ENCODE measurements at regions not wholly inside any gene's neighbourhood (a gene's known extent, or its start where the extent isn't known, plus 50 kb on each side); places are given as distances from the start of the nearest gene placed in this dataset.

GRCh38 chr5:66469684-66470083 is 126.5 kb upstream of the MAST4 start:
- TF ChIP-seq, protein P1, sequence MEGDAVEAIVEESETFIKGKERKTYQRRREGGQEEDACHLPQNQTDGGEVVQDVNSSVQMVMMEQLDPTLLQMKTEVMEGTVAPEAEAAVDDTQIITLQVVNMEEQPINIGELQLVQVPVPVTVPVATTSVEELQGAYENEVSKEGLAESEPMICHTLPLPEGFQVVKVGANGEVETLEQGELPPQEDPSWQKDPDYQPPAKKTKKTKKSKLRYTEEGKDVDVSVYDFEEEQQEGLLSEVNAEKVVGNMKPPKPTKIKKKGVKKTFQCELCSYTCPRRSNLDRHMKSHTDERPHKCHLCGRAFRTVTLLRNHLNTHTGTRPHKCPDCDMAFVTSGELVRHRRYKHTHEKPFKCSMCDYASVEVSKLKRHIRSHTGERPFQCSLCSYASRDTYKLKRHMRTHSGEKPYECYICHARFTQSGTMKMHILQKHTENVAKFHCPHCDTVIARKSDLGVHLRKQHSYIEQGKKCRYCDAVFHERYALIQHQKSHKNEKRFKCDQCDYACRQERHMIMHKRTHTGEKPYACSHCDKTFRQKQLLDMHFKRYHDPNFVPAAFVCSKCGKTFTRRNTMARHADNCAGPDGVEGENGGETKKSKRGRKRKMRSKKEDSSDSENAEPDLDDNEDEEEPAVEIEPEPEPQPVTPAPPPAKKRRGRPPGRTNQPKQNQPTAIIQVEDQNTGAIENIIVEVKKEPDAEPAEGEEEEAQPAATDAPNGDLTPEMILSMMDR (IDR thresholded peaks at IDR 0.05), result no peak
- Histone ChIP-seq H3K27ac (no peak overlapping the region), H3K27me3 (replicated peaks; ENCODE audit: insufficient read depth) (no peaks in the 10 kb centered on the region), H3K36me3 (no peaks in the 10 kb centered on the region), H3K9me3 (no peaks in the 10 kb centered on the region), H3K4me1 (ENCODE audit: control insufficient read depth in 1 of 2, low read depth in 2 of 2) (no peaks in the 10 kb centered on the region), H3K4me3 (no peak overlapping the region)
- ATAC-seq (ENCODE audit: insufficient number of reproducible peaks, low FRiP score, low read depth) (no peak), DNase-seq (ENCODE audit: low spot score) (no peak)

DNA sequence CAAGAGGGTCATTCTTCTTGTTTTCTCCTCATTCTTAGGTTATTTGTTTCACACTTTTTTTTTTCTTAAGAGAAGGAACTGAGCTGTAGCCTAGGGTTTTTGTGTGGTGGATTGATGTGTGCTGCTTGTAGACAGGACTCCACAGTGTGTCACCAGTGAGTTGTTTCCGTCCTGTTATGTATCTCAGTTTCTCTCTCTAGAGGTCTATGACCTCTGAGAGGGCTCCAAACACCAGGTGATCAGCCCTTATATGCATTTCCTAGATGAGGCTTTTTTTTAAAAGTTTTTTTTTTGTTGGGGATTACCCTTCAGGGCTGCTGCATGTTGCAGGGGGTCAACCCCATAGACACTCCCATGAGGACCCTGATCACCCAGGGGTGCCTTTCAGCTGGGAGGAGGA is 124.2 kb upstream of the MAST4 start:
- Histone ChIP-seq H3K9me3 (no peaks in the 10 kb centered on the region), H3K4me3 (no peak overlapping the region), H3K36me3 (no peaks in the 10 kb centered on the region), H3K4me1 (ENCODE audit: control insufficient read depth in 1 of 2, low read depth in 2 of 2) (no peaks in the 10 kb centered on the region), H3K27ac (no peak overlapping the region), H3K27me3 (replicated peaks; ENCODE audit: insufficient read depth) (no peaks in the 10 kb centered on the region)
- TF ChIP-seq, protein P1 (IDR thresholded peaks at IDR 0.05), result no peak
- no peak for ATAC-seq (ENCODE audit: insufficient number of reproducible peaks, low FRiP score, low read depth)
- no peak for DNase-seq (ENCODE audit: low spot score)

DNA sequence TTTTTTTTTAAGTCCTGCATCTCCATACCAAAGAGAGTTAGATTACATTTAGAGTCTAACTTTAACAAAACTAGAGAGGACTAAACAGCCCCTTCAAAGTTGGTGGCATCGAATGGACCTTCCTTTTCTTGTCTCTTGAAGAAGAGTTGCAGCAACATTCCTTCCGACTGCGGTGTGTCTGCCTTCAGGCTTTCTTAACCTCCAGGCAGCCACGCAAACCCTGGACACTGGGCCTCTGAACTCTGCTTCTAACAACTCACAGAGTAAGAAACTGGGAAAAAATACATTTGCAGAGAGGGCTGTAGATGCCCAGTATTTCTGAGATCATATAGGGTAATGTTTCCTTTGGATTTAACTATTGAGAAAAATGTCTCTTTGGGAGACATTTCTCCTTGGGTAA is 120.5 kb upstream of the MAST4 start:
- TF ChIP-seq, protein P1 (IDR thresholded peaks at IDR 0.05), result no peak
- no peak overlapping the region for H3K27ac ChIP-seq
- DNase-seq (ENCODE audit: low spot score) (no peak), ATAC-seq (ENCODE audit: insufficient number of reproducible peaks, low FRiP score, low read depth) (no peak)
- no peaks in the 10 kb centered on the region for H3K4me1 ChIP-seq (ENCODE audit: control insufficient read depth in 1 of 2, low read depth in 2 of 2)
- H3K4me3 ChIP-seq, result no peak overlapping the region
- H3K9me3 ChIP-seq, result no peaks in the 10 kb centered on the region
- no peaks in the 10 kb centered on the region for H3K27me3 ChIP-seq (replicated peaks; ENCODE audit: insufficient read depth)
- no peaks in the 10 kb centered on the region for H3K36me3 ChIP-seq

DNA sequence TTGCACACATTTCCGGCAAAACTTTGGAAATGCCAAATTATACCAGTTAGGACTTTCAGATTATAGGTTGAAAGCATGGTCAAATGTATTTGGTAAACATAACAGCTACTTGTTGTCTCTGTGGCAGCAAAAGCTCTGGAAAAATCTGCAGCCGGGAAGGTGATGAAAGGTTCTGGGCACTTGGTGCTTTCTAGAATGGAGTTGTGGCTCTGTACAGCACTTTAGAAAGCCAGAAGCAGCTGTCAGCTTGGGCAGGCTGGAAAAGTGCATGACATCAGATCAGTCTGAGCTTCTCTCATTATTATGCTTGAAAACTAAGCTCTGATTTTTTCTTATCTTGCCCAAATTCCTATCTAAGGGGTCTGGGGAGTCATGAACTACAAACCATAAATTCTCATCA is 118.6 kb upstream of the MAST4 start:
- no peak for ATAC-seq (ENCODE audit: insufficient number of reproducible peaks, low FRiP score, low read depth)

DNA sequence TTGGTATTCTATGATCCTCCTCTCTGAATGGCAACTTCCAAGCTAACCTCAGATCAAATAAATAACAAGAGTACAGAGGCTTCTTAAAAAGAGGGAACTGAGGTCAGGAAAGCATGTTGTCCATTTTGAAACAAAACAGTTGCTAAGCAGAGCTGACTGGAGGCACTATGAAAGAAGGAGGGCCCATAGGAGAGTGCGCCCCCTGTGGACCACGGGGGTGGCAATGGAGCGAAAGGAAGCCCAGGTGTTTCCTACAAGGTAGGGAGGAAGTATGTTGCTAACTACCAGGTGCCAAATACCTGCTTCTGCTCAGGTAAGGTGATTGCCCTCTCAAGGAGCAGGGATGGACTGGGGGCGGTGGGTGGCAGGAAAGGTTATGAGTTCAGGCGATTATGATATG is 101.8 kb upstream of the MAST4 start:
- H3K36me3 ChIP-seq, result no peaks in the 10 kb centered on the region
- no peak for ATAC-seq (ENCODE audit: insufficient number of reproducible peaks, low FRiP score, low read depth)
- H3K4me3 ChIP-seq, result no peak overlapping the region
- no peaks in the 10 kb centered on the region for H3K4me1 ChIP-seq (ENCODE audit: control insufficient read depth in 1 of 2, low read depth in 2 of 2)
- no peak for DNase-seq (ENCODE audit: low spot score)
- TF ChIP-seq, protein P1 (IDR thresholded peaks at IDR 0.05), result no peak
- no peaks in the 10 kb centered on the region for H3K27me3 ChIP-seq (replicated peaks; ENCODE audit: insufficient read depth)
- no peak overlapping the region for H3K27ac ChIP-seq
- H3K9me3 ChIP-seq, result no peaks in the 10 kb centered on the region

More for the DNA sequence above, 118.6 kb upstream of the MAST4 start:
- Histone ChIP-seq H3K36me3 (no peaks in the 10 kb centered on the region), H3K4me1 (ENCODE audit: control insufficient read depth in 1 of 2, low read depth in 2 of 2) (no peaks in the 10 kb centered on the region), H3K9me3 (no peaks in the 10 kb centered on the region), H3K4me3 (no peak overlapping the region), H3K27ac (no peak overlapping the region), H3K27me3 (replicated peaks; ENCODE audit: insufficient read depth) (no peaks in the 10 kb centered on the region)
- no peak for DNase-seq (ENCODE audit: low spot score)
- TF ChIP-seq, protein P1 (IDR thresholded peaks at IDR 0.05), result no peak

Measured in thoracic aorta (tissue), 2 donors.